Thyroid gland (tissue), 4 donors: ENCODE measurements at regions not wholly inside any gene's neighbourhood (a gene's known extent, or its start where the extent isn't known, plus 50 kb on each side); places are given as distances from the start of the nearest gene placed in this dataset.

Experiments
- CTCF ChIP-seq, 6 experiments: fragments of 200-600 bp in 3 of 6; fragments of 450-650 bp in 3 of 6; sonication (generic) in 3 of 6; IDR thresholded peaks; one replicate each; pipeline ENCODE4 v1.5.1; 2016 to 2019; ENCODE audit warnings: antibody characterized with exemption in 6 of 6, mild to moderate bottlenecking in 2 of 6, inconsistent platforms in 1 of 6, moderate library complexity in 1 of 6
- POLR2A ChIP-seq, 2 donors: fragments of 450-650 bp; IDR thresholded peaks; one replicate each; pipeline ENCODE4 v1.6.1; 2017; ENCODE audit warnings: antibody characterized with exemption in 2 of 2, mild to moderate bottlenecking in 2 of 2, moderate library complexity in 1 of 2

DNA sequence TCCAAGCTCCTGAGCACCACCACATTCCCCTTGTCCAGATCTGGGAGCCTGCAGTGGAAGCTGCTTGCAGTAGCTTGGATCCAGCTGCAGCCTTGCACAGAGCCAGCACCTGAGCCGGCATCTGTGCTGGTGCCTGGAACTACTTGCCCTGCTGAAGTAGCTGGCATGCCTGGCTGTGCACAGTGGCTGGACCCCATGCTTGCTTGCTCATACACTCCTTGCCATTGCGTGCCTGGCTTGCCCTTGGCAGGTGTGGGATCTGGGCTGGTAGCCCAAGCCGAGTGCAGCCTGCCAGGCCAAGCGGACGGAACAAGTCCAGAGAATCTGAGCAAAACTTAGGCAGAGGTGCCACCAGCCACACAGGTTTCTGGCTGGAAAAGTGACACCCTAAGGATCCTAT lies 759.9 kb downstream of the IPMK start:
- no peak for TF ChIP-seq CTCF (IDR thresholded peaks at IDR 0.05)
- TF ChIP-seq POLR2A (IDR thresholded peaks at IDR 0.05), result no peak
